ENCODE measurements at regions not wholly inside any gene's neighbourhood (a gene's known extent, or its start where the extent isn't known, plus 50 kb on each side); places are given as distances from the start of the nearest gene placed in this dataset.

GRCh38 chr6:45714006-45714730 is 301.5 kb downstream of the CLIC5 start:
- TF ChIP-seq, protein P1, sequence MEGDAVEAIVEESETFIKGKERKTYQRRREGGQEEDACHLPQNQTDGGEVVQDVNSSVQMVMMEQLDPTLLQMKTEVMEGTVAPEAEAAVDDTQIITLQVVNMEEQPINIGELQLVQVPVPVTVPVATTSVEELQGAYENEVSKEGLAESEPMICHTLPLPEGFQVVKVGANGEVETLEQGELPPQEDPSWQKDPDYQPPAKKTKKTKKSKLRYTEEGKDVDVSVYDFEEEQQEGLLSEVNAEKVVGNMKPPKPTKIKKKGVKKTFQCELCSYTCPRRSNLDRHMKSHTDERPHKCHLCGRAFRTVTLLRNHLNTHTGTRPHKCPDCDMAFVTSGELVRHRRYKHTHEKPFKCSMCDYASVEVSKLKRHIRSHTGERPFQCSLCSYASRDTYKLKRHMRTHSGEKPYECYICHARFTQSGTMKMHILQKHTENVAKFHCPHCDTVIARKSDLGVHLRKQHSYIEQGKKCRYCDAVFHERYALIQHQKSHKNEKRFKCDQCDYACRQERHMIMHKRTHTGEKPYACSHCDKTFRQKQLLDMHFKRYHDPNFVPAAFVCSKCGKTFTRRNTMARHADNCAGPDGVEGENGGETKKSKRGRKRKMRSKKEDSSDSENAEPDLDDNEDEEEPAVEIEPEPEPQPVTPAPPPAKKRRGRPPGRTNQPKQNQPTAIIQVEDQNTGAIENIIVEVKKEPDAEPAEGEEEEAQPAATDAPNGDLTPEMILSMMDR (IDR thresholded peaks at IDR 0.05; ENCODE audit: extremely low read depth in 1 of 2, insufficient read depth in 1 of 2, low read depth in 1 of 2, low read length in 2 of 2), result no peak
- no peak for TF ChIP-seq GATA2 (IDR thresholded peaks at IDR 0.05; ENCODE audit: insufficient read depth, insufficient read length, low read depth, low read length)
- TF ChIP-seq POLR2A (IDR thresholded peaks at IDR 0.05; ENCODE audit: low read depth, low read length), result no peak

Data from endothelial cell of umbilical vein (primary cell).